Stimulated activated effector memory CD8-positive, alpha-beta T cell treated with anti-CD3 and anti-CD28 coated beads, Interleukin-12 subunit alpha, Interleukin-12 subunit beta, amount 100 ng/mL, for 72 hours (primary cell): ENCODE measurements at regions not wholly inside any gene's neighbourhood (a gene's known extent, or its start where the extent isn't known, plus 50 kb on each side); places are given as distances from the start of the nearest gene placed in this dataset.
"Not testable (repeated sequence)": the region's sequence is repeated elsewhere in the genome, so short reads cannot be mapped to it uniquely, and the experiment has no call there.

Experiments used
- ATAC-seq: fragments of 150-1000 bp; cut with Tn5 transposase; 2 replicates; pipeline ENCODE4 v1.10.0; 2021
- DNase-seq, 2 donors: peaks; one replicate each; pipeline ENCODE4 v3.0.0; 2021 to 2022; ENCODE audit warnings: low spot score in 2 of 2
- H3K27ac Mint-ChIP-seq: one replicate; pipeline ENCODE4 v1.8.0; 2022; ENCODE audit warnings: mild to moderate bottlenecking, mixed read lengths
- H3K36me3 Mint-ChIP-seq: one replicate; pipeline ENCODE4 v1.8.0; 2022; ENCODE audit warnings: mild to moderate bottlenecking, mixed read lengths
- H3K4me1 Mint-ChIP-seq: one replicate; pipeline ENCODE4 v1.8.0; 2022; ENCODE audit warnings: mixed read lengths
- H3K4me3 Mint-ChIP-seq: one replicate; pipeline ENCODE4 v1.8.0; 2022; ENCODE audit warnings: mild to moderate bottlenecking, mixed read lengths
- H3K9me3 Mint-ChIP-seq: one replicate; pipeline ENCODE4 v1.8.0; 2022; ENCODE audit warnings: mixed read lengths

DNA sequence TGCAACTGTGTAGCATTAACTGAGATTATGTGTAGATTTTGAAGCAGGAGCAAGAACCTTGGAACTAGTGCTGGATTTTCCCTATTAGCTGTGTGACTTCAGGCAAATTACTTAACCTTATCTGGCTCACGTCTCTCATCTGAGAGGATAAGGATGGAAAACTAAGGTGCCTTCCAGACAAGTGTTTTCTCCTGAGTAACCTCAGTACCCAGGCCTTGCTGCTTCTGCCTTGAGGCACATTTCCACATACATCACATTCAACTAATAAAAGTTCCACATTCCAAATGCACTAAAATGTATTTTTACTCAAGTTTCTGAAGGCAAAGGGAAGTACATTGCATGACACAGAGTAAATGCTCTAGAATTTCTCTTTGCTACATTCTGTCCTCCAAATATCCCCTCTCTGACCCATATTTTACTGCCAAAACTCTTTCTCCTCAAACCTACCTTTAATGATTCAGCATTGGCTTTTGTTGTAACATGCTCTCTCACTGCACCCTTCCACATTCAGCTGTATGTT lies 195.4 kb upstream of the ADGRL3 start:
- Mint-ChIP-seq H3K4me3 (no peak overlapping the region), H3K4me1 (no peaks in the 10 kb centered on the region), H3K9me3 (peaks cover 37% of the 10 kb centered on the region), H3K36me3 (no peaks in the 10 kb centered on the region), H3K27ac (no peak overlapping the region)
- DNase-seq (no peak), ATAC-seq (no peak)

DNA sequence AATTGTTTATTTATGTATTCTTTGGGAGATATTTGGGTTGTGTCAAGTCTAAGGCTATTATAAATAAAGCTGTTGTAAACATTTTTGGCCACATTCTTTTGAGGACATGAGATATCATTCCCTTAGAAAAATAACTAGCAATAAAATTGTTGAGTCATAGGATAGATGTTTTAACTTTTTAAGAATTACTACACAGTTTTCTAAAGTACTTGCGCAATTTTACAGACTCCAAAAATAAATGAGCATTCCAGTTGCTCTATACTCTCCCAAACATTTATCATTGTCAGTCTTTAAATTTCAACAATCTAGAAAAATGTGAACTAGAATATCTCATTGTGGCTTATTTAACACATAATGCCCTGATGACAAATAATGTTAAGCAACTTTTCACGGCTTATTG lies 189.1 kb upstream of the ADGRL3 start:
- H3K4me1 Mint-ChIP-seq, result no peaks in the 10 kb centered on the region
- no peaks in the 10 kb centered on the region for H3K36me3 Mint-ChIP-seq
- no peak for ATAC-seq
- H3K9me3 Mint-ChIP-seq, result peaks cover 22% of the 10 kb centered on the region
- no peak overlapping the region for H3K4me3 Mint-ChIP-seq
- no peak for DNase-seq
- H3K27ac Mint-ChIP-seq, result no peak overlapping the region

DNA sequence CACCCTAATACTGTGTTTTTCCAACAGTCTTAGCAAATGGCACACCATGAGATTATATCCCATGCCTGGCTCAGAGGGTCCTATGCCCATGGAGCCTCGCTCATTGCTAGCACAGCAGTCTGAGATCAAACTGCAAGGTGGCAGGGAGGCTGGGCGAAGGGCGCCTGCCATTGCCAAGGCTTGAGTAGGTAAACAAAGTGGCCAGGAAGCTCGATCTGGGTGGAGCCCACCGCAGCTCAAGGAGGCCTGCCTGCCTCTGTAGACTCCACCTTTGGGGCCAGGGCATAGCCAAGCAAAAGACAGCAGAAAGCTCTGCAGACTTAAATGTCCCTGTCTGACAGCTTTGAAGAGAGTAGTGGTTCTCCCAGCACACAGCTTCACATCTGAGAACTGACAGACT lies 188.2 kb upstream of the ADGRL3 start:
- H3K36me3 Mint-ChIP-seq, DNase-seq, H3K27ac Mint-ChIP-seq, H3K4me3 Mint-ChIP-seq, ATAC-seq, H3K4me1 Mint-ChIP-seq: not testable (repeated sequence)
- peaks cover 25% of the 10 kb centered on the region for H3K9me3 Mint-ChIP-seq

DNA sequence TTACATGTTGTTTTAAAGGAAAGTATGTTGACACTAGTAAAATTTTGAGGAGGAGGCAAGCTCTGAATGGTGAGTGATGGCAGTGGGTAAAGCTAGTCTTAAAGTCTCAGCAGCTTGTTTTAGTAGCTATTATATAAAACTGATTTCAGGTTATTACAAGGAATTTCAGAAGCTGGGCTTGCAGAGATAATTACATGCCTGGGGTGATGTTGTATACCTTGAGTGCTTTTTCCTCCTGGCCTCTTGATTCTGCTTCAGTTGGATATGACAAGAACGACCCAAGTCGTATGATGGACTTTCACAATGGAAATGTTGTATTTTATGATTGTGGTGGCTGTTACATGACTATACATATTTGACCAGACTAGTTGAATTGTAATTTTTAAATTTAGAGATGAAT lies 175.5 kb upstream of the ADGRL3 start:
- no peaks in the 10 kb centered on the region for H3K4me1 Mint-ChIP-seq
- H3K9me3 Mint-ChIP-seq, result peaks cover 26% of the 10 kb centered on the region

DNA sequence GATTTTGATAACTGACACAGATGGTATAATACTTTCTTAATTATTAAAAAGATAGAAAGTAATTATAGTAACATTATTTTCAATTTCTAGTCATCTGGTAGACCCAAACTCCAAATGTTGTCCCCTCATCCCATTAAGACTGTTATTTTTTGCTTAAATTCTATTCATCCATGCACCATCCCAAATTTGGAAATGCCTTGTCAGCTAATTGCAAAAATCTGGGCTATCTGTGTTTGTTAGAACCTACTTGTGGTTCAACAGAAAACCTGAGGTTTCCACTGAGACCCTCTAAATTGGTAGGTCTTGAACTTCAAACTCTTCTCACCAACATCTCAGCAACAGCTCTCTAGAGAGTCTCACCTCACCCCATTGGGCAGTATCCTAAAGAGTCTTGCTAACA lies 172.2 kb upstream of the ADGRL3 start:
- Mint-ChIP-seq H3K9me3 (peaks cover 19% of the 10 kb centered on the region), H3K27ac (no peak overlapping the region), H3K36me3 (no peaks in the 10 kb centered on the region), H3K4me3 (no peak overlapping the region), H3K4me1 (no peaks in the 10 kb centered on the region)
- DNase-seq, result no peak
- ATAC-seq, result no peak

More for the DNA sequence above, 175.5 kb upstream of the ADGRL3 start:
- ATAC-seq (no peak), DNase-seq (no peak)
- Mint-ChIP-seq H3K4me3 (no peak overlapping the region), H3K36me3 (no peaks in the 10 kb centered on the region), H3K27ac (no peak overlapping the region)

DNA sequence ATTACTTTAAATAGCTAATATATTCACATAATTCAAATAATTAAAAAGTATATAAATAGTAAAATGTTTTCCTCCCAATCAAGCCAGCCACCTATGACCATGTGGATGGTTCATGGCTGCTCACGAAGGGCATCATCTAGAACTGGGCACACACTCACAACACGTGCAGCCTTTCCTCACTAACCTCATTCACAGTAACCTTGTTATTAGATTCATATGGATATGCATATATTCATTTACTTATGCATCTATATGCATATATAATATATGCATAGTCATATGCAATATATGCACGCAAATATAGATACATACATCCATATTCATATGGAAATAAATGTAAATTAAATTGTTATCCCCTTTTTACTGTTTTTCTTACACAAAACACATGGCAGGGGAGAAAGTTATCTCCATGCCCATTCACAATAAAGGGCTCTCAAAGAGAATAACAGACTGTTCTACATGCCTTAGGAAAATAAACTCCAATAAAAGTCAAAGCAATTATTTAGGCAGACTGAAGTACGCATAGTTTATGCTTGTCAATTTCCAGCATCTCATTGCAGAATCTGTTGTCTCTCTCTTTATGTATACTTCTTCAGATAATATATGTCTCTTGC lies 163.9 kb upstream of the ADGRL3 start:
- Mint-ChIP-seq H3K27ac (no peak overlapping the region), H3K9me3 (peaks cover 6% of the 10 kb centered on the region), H3K4me1 (no peaks in the 10 kb centered on the region), H3K4me3 (no peak overlapping the region), H3K36me3 (no peaks in the 10 kb centered on the region)
- ATAC-seq, result no peak
- no peak for DNase-seq

DNA sequence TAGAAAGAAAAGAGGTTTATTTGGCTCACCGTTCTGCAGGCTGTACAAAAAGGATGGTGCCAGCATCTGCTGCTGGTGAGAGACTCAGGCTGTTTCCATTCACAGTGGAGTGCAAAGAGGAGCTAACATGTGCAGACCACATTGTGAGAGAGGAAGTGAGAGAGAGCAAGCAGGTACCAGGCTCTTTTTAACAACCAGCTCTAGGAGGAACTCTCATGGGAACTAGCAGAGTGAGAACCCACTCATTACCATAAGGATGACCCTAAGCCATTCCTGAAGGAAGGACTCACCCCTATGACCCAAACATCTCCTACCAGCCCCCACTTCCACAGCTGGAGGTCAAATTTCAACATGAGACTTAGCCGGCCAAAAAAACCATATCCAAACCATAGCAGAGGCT lies 158.6 kb upstream of the ADGRL3 start:
- Mint-ChIP-seq H3K36me3 (no peaks in the 10 kb centered on the region), H3K4me3 (no peak overlapping the region), H3K9me3 (peaks cover 6% of the 10 kb centered on the region), H3K27ac (no peak overlapping the region), H3K4me1 (no peaks in the 10 kb centered on the region)
- DNase-seq (no peak), ATAC-seq (no peak)

DNA sequence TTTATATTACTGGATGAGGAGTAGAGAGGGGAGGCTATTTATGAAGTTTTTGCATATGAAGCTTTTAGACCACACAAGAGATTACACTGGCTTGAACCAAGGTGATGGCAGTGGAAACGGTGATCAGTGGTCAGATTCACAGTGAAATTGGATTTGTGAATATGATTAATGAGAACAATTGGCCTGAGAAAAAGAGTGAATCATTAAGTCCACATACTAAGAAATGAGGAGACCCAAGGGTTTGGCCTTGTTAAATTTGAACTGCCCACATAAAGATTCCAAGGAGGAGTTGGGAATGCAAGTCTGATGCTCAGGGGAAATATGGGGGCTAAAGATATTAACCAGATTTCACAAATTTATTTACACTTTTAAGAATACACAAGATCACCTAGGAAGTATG lies 155.3 kb upstream of the ADGRL3 start:
- Mint-ChIP-seq H3K4me3 (no peak overlapping the region), H3K4me1 (no peaks in the 10 kb centered on the region), H3K36me3 (no peaks in the 10 kb centered on the region), H3K9me3 (peaks cover 8% of the 10 kb centered on the region), H3K27ac (no peak overlapping the region)
- no peak for DNase-seq
- no peak for ATAC-seq

DNA sequence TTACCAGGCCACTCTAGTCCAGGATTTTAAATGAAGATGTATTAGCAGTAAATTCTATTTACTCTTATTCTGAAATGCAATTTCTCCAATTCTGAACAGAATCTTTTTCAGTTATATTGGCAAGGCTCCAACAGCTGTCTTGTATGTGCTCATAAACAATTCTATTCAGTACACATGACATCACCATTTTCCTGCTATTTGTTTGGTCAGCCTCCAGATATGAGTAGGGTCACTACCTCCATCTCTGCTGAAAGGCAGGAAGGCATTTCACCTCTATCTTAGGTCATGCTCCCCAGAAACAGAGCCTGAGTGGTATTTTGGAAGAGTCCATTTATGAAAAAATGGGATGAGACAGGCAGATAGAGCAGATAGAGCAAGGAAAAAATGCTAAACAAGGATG lies 151.1 kb upstream of the ADGRL3 start:
- no peak overlapping the region for H3K4me3 Mint-ChIP-seq
- no peak for DNase-seq
- H3K36me3 Mint-ChIP-seq, result no peaks in the 10 kb centered on the region
- H3K27ac Mint-ChIP-seq, result no peak overlapping the region
- H3K9me3 Mint-ChIP-seq, result peaks cover 11% of the 10 kb centered on the region
- no peak for ATAC-seq
- no peaks in the 10 kb centered on the region for H3K4me1 Mint-ChIP-seq

DNA sequence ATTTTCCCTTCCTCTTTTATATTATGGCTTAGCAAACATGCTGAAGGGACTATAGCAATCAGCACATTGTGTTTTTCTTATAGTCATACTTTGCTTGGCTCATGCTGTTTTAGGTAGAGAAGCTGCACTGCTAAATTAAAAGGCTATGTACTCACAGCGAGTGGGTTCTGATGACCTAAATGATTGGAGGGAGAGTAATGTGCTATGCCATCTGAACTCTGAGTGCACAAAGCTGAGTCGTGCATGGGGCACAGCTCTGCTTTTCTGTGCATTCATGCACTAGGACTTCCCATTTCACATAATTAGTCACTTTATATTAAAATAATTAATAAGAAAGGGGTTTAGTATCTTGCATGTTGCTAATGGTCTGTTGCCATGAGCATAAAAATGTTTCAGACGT lies 132.7 kb upstream of the ADGRL3 start:
- no peak overlapping the region for H3K4me3 Mint-ChIP-seq
- no peaks in the 10 kb centered on the region for H3K4me1 Mint-ChIP-seq
- no peak overlapping the region for H3K27ac Mint-ChIP-seq
- no peak for DNase-seq
- no peak for ATAC-seq
- no peaks in the 10 kb centered on the region for H3K36me3 Mint-ChIP-seq
- peaks cover 20% of the 10 kb centered on the region for H3K9me3 Mint-ChIP-seq

DNA sequence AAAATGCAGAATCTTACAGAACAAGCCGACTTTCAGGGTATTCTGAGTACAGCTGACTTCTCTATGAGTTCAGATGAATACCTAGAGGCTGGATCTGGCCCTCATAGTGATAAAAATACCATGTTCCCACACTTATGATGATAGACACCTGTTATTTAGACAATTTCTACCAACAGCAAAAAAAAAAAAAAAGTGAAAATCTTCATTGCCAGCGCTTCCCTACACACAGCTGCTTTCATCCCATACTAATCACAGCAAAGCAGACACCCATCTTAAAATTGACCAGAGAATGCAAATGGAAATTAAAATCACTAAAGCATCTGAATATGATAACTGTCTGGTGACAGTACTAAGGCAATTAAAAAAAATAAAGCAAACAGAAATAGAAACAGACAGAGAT lies 132.1 kb upstream of the ADGRL3 start:
- H3K9me3 Mint-ChIP-seq, result peaks cover 17% of the 10 kb centered on the region
- H3K4me1 Mint-ChIP-seq, result no peaks in the 10 kb centered on the region
- DNase-seq (no peak), ATAC-seq (no peak)
- H3K36me3 Mint-ChIP-seq, result no peaks in the 10 kb centered on the region
- H3K27ac Mint-ChIP-seq, result no peak overlapping the region
- no peak overlapping the region for H3K4me3 Mint-ChIP-seq

DNA sequence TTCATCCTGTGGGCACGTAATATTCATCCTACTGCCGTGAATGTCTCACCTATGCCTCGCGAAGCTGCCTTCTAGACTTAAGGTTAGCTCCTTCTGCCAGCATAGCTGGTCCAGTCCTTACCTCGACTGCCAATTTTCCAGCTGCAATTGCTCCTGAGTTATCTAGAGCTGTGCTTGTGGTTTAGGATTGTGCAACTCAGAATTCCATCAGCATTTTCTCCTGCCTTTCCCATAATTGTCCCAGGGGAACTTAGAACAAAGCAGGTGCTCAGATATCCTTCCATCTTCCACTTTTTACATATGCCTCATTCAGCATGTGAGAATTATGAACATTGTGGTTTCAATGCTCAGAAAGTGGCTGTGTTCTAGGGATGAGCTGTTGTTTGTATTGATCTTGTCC lies 131.4 kb upstream of the ADGRL3 start:
- ATAC-seq (no peak), DNase-seq (no peak)
- Mint-ChIP-seq H3K36me3 (no peaks in the 10 kb centered on the region), H3K9me3 (peaks cover 23% of the 10 kb centered on the region), H3K27ac (no peak overlapping the region), H3K4me3 (no peak overlapping the region), H3K4me1 (no peaks in the 10 kb centered on the region)

DNA sequence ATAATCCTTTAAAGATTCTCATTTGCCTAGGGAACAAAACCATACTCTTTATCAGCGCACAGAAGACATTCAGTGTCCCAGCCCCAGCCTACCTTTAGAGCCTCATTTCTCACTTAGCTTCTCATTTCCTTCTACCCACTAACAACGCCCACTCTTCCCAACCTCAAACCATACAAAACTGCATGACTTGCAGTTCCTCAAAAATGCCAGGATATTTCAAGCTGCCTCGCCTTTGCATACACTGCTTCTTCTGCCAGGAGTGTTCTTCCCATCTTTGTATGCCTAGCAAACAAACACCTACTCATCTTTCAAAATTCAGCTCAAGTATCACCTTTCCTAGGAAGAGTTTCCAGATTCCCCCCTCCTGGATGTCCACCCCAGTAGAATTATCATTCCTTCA lies 129.9 kb upstream of the ADGRL3 start:
- Mint-ChIP-seq H3K36me3 (no peaks in the 10 kb centered on the region), H3K4me3 (no peak overlapping the region), H3K9me3 (peaks cover 28% of the 10 kb centered on the region), H3K27ac (no peak overlapping the region), H3K4me1 (no peaks in the 10 kb centered on the region)
- DNase-seq, result no peak
- no peak for ATAC-seq

DNA sequence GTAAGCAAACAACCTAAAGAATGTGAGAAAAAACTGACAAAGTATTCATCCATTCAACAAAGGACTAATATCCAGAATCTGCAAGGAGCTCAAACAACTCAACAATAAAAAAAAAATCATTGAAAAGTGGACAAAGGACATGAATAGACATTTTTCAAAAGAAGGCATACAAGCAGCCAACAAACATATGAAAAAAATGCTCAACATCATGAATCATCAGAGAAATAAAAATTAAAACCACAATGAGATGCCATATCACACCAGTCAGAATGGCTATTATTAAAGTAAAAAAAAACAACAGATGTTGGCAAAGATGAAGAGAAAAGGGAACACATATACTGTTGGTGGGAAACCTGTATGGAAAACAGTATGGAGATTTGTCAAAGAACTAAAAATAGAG lies 120.7 kb upstream of the ADGRL3 start:
- no peaks in the 10 kb centered on the region for H3K36me3 Mint-ChIP-seq
- no peak for DNase-seq
- H3K4me1 Mint-ChIP-seq, result no peaks in the 10 kb centered on the region
- H3K4me3 Mint-ChIP-seq, result no peak overlapping the region
- H3K9me3 Mint-ChIP-seq, result peaks cover 23% of the 10 kb centered on the region
- no peak for ATAC-seq
- H3K27ac Mint-ChIP-seq, result no peak overlapping the region

DNA sequence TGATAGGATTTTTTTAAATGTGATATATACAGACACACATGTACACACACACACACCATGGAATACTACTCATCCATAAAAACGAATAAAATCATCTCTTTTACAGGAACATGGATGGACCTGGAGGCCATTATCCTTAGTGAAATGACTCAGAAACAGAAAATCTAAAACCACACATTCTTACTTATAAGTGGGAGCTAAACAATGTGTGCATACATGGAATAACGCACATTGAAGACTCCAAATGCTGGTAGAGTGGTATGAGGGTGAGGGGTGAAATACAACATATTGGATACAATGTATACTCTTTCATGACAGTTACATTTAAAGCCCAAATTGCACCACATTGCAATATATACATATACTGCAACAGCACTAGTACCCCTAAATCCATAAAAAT lies 120.2 kb upstream of the ADGRL3 start:
- DNase-seq (no peak), ATAC-seq (no peak)
- H3K4me3 Mint-ChIP-seq, result no peak overlapping the region
- peaks cover 21% of the 10 kb centered on the region for H3K9me3 Mint-ChIP-seq
- H3K4me1 Mint-ChIP-seq, result no peaks in the 10 kb centered on the region
- H3K36me3 Mint-ChIP-seq, result no peaks in the 10 kb centered on the region
- no peak overlapping the region for H3K27ac Mint-ChIP-seq

DNA sequence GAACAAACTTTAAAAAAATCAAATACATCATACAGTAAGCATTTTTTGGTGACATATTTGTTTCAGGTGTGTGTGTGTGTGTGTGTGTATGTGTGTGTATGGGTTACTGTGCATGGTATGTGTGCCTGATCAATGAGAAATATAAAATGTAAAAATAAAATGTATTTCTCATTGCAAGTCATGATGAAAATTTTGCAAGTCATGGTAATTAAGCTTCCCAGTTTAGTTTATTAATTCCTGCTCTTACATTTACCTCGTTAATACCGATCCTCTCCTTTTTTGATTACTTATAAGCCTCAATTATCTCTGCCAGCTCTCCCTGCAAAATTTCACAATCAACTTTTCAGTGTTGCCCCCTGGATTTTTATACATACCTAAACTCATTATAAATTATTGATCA lies 114.6 kb upstream of the ADGRL3 start:
- Mint-ChIP-seq H3K27ac (no peak overlapping the region), H3K9me3 (peaks cover 13% of the 10 kb centered on the region), H3K4me3 (no peak overlapping the region), H3K4me1 (no peaks in the 10 kb centered on the region), H3K36me3 (no peaks in the 10 kb centered on the region)
- ATAC-seq (no peak), DNase-seq (no peak)

DNA sequence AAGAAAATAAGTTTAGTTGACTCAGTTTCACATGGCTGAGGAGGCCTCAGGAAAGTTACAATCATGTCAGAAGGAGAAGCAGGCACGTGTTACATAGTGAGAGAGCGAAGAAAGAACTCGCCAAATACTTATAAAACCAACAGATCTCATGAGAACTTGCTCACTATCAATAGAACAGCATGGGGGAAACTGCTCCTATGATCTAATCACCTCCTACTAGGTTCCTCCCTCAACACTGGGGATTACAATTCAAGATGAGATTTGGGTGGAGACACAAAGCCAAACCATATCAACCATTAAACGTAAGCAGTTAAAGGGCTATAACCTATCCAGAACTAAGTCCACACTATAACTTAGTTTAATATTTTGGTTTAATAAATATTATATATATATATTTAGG lies 113.8 kb upstream of the ADGRL3 start:
- Mint-ChIP-seq H3K4me3 (no peak overlapping the region), H3K9me3 (peaks cover 13% of the 10 kb centered on the region), H3K27ac (no peak overlapping the region), H3K36me3 (no peaks in the 10 kb centered on the region), H3K4me1 (no peaks in the 10 kb centered on the region)
- DNase-seq (no peak), ATAC-seq (no peak)
